ENCODE measurements at regions not wholly inside any gene's neighbourhood (a gene's known extent, or its start where the extent isn't known, plus 50 kb on each side); places are given as distances from the start of the nearest gene placed in this dataset.

GRCh38 chr13:88863116-88863515 lies 1191.9 kb downstream of the SLITRK5 start:
- H3K27ac Mint-ChIP-seq: no peak overlapping the region
- peaks cover 0 to 6% (median 2%) of the 10 kb centered on the region in 3 donors for H3K9me3 Mint-ChIP-seq
- no peaks in the 10 kb centered on the region for H3K36me3 Mint-ChIP-seq
- H3K4me1 Mint-ChIP-seq: no peaks in the 10 kb centered on the region
- no peak overlapping the region for H3K4me3 Mint-ChIP-seq
- no peaks in the 10 kb centered on the region for H3K27me3 Mint-ChIP-seq

GRCh38 chr13:88866195-88866594 lies 1195.0 kb downstream of the SLITRK5 start:
- no peak overlapping the region for H3K4me3 Mint-ChIP-seq
- H3K27me3 Mint-ChIP-seq: no peaks in the 10 kb centered on the region
- no peak overlapping the region for H3K27ac Mint-ChIP-seq
- H3K9me3 Mint-ChIP-seq: peaks cover 0 to 9% (median 4%) of the 10 kb centered on the region in 3 donors
- H3K4me1 Mint-ChIP-seq: no peaks in the 10 kb centered on the region
- no peaks in the 10 kb centered on the region for H3K36me3 Mint-ChIP-seq

GRCh38 chr13:88883741-88884140 lies 1212.6 kb downstream of the SLITRK5 start:
- Mint-ChIP-seq H3K9me3 (peaks cover 0 to 24% (median 4%) of the 10 kb centered on the region in 3 donors), H3K27ac (no peak overlapping the region)

DNA sequence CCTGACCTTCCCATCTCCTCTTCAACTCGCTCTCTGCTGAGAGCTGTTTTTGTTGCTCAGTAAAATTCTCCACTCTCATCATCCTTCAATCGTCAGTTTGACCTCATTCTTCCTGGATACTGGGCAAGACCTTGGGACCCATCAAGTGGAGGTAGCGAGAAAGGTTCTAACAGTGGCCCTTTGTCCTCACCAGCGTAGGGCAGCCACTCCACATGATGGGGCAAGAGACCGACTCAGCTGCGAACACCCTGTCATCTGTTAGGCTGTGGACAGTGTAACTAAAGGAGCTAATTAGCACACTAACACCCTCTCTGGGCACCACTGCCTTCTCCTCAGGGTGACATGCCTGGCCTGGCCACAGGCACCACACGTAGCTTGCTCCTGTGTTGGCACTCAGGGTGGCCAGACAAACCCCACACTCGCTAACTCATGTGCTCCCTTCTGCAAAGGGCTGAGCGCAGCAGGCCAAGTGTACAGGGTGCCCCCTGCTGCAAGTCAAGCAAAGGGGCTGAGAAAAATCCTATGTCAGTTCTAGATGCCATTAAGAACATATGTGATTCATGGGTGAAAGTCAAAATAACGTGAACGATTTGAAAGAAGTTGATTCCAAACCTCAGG lies 1216.0 kb downstream of the SLITRK5 start:
- no peak overlapping the region for H3K27ac Mint-ChIP-seq
- H3K4me3 Mint-ChIP-seq: no peak overlapping the region
- peaks cover 0 to 7% (median 2%) of the 10 kb centered on the region in 3 donors for H3K9me3 Mint-ChIP-seq
- no peaks in the 10 kb centered on the region for H3K27me3 Mint-ChIP-seq
- no peaks in the 10 kb centered on the region for H3K36me3 Mint-ChIP-seq
- H3K4me1 Mint-ChIP-seq: peaks cover 0 to 1% (median 1%) of the 10 kb centered on the region in 3 donors

More at GRCh38 chr13:88883741-88884140, 1212.6 kb downstream of the SLITRK5 start:
- no peaks in the 10 kb centered on the region for H3K36me3 Mint-ChIP-seq
- no peaks in the 10 kb centered on the region for H3K4me1 Mint-ChIP-seq
- H3K27me3 Mint-ChIP-seq: no peaks in the 10 kb centered on the region
- no peak overlapping the region for H3K4me3 Mint-ChIP-seq

DNA sequence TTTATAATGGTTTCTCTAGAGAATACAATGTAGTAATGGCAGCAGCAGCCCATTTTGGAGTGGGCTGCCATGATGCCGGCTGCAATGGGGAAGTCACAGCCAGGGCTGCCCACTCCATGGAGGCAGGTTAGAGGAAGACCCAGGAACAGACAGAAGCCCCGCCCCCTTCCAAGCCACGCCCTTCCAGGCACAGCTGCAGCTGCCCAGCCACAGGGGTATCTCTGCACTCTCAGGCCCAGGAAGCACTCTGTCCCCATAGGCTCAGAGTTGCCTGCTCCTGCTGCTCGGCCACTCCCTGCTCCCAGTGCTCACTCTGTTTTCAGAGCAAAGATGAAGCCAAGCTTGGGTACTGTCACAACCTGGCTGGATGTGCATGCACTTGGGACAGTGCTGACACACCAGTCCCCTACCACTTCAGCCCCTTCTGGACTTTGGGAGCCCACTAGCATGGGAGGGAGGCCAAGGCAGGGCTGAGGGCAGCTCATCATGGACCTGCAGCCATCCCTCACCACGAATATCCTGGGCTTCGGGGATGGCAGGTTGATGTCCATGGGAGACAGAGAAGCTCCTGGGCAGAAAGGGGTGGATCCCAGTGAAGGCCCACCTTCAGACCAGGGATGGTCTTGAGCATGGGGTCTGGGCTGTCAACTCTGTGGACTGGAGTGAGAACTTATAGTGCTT lies 1224.2 kb downstream of the SLITRK5 start:
- Mint-ChIP-seq H3K9me3 (peaks cover 2 to 9% (median 6%) of the 10 kb centered on the region in 3 donors), H3K27me3 (no peaks in the 10 kb centered on the region), H3K27ac (no peak overlapping the region), H3K4me1 (no peaks in the 10 kb centered on the region), H3K36me3 (no peaks in the 10 kb centered on the region), H3K4me3 (no peak overlapping the region)

- Mint-ChIP-seq H3K4me1 (no peaks in the 10 kb centered on the region), H3K27me3 (no peaks in the 10 kb centered on the region), H3K27ac (no peak overlapping the region)
Observed at GRCh38 chr13:88896466-88896865, 1225.3 kb downstream of the SLITRK5 start.

DNA sequence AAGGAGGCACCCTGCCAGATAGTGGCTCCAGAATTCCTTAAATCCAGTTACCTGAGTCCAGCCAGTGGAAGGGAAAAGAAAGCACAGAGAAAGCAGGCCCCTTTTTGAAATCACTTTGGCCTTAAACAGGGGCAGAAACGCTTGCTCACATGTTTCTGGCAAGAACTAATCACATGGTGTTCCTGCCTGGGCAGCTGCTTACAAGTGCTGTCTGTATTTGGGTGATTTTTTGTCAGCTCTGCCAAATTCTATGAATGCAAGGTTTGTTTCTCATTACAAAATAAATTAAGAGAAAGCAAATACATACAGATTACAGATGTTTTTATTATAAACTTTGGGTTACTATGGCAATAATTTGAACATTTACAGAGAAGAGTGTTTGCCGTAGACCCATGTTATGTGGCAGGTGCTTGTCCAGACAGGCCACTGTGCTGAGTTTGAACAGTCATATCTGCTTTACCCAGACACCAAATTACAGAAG lies 1237.8 kb downstream of the SLITRK5 start:
- H3K27ac Mint-ChIP-seq: no peak overlapping the region
- no peaks in the 10 kb centered on the region for H3K4me1 Mint-ChIP-seq
- no peak overlapping the region for H3K4me3 Mint-ChIP-seq
- no peaks in the 10 kb centered on the region for H3K27me3 Mint-ChIP-seq
- H3K36me3 Mint-ChIP-seq: no peaks in the 10 kb centered on the region
- H3K9me3 Mint-ChIP-seq: peaks cover 1 to 6% (median 3%) of the 10 kb centered on the region in 3 donors

More at GRCh38 chr13:88896466-88896865, 1225.3 kb downstream of the SLITRK5 start:
- H3K36me3 Mint-ChIP-seq: no peaks in the 10 kb centered on the region
- no peak overlapping the region for H3K4me3 Mint-ChIP-seq
- H3K9me3 Mint-ChIP-seq: peaks cover 5 to 11% (median 9%) of the 10 kb centered on the region in 3 donors

GRCh38 chr13:88919970-88920628 lies 1248.9 kb downstream of the SLITRK5 start:
- peaks cover 3 to 10% (median 4%) of the 10 kb centered on the region in 3 donors for H3K9me3 Mint-ChIP-seq
- H3K4me3 Mint-ChIP-seq: no peak overlapping the region
- no peak overlapping the region for H3K27ac Mint-ChIP-seq
- H3K4me1 Mint-ChIP-seq: peaks cover 0 to 3% (median 2%) of the 10 kb centered on the region in 3 donors
- no peaks in the 10 kb centered on the region for H3K27me3 Mint-ChIP-seq
- H3K36me3 Mint-ChIP-seq: no peaks in the 10 kb centered on the region

DNA sequence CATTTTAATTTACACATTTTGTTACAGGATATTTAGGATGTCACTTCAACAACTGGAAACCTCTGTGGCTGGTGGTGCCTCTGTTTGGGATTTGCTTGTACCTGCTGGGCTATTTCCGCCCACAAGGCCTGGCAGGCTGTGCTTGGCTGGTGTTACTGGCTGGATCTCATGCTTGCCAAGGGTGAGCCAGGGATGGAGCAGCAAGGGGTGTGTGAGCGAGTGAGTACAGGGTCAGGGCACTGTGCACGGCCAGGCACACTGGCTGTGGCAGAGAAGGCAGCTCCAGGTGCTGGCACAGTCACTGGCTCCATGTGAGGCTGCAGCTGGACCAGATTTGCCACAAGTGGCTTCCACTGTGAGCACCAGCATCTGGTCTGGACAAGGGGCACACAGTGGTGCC lies 1254.8 kb downstream of the SLITRK5 start:
- no peaks in the 10 kb centered on the region for H3K27me3 Mint-ChIP-seq
- no peaks in the 10 kb centered on the region for H3K36me3 Mint-ChIP-seq
- no peaks in the 10 kb centered on the region for H3K4me1 Mint-ChIP-seq
- H3K4me3 Mint-ChIP-seq: no peak overlapping the region
- no peak overlapping the region for H3K27ac Mint-ChIP-seq
- peaks cover 0 to 2% (median 0%) of the 10 kb centered on the region in 3 donors for H3K9me3 Mint-ChIP-seq

DNA sequence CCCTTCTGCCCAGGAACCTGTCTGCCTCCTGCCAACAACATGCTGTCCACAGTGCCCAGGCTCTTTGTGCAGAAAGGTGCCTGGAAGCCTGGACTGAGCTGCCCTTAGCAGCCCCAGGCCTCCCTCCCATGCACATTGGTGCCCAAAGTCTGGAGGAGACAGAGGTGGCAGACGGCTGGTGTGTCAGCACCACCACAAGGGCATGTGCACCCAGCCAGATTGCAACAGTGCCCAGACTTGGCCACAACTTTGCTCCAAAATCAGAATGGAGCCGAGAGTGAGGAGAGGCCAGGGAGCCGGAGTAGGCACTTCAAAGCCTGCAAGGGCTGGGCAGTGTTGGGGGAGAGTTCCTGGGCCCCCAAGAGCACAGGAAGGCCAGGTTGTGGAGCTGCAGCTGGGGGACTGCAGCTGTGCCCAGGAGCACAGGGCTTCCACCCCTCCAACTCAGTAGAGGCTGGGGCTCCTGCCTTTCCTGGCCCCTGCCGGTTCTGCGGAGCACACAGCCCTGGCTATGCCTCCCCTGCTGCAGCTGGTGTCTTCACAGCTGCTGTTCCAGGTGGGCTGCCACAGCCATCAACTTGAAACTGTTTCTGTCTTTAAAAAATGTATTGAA lies 1255.8 kb downstream of the SLITRK5 start:
- Mint-ChIP-seq H3K4me3 (no peak overlapping the region), H3K27me3 (no peaks in the 10 kb centered on the region), H3K36me3 (no peaks in the 10 kb centered on the region), H3K9me3 (peaks cover 0 to 2% (median 0%) of the 10 kb centered on the region in 3 donors), H3K4me1 (no peaks in the 10 kb centered on the region), H3K27ac (no peak overlapping the region)

GRCh38 chr13:88932950-88933349 lies 1261.8 kb downstream of the SLITRK5 start:
- no peak overlapping the region for H3K27ac Mint-ChIP-seq
- H3K9me3 Mint-ChIP-seq: no peaks in the 10 kb centered on the region
- H3K4me1 Mint-ChIP-seq: peaks cover 0 to 2% (median 0%) of the 10 kb centered on the region in 3 donors
- H3K36me3 Mint-ChIP-seq: no peaks in the 10 kb centered on the region
- H3K27me3 Mint-ChIP-seq: no peaks in the 10 kb centered on the region
- H3K4me3 Mint-ChIP-seq: no peak overlapping the region

- peaks cover 0 to 4% (median 2%) of the 10 kb centered on the region in 3 donors for H3K9me3 Mint-ChIP-seq
- H3K4me1 Mint-ChIP-seq: no peaks in the 10 kb centered on the region
- no peaks in the 10 kb centered on the region for H3K27me3 Mint-ChIP-seq
- no peak overlapping the region for H3K27ac Mint-ChIP-seq
- no peaks in the 10 kb centered on the region for H3K36me3 Mint-ChIP-seq
- no peak overlapping the region for H3K4me3 Mint-ChIP-seq
Observed at GRCh38 chr13:88937384-88937783, 1266.2 kb downstream of the SLITRK5 start.

DNA sequence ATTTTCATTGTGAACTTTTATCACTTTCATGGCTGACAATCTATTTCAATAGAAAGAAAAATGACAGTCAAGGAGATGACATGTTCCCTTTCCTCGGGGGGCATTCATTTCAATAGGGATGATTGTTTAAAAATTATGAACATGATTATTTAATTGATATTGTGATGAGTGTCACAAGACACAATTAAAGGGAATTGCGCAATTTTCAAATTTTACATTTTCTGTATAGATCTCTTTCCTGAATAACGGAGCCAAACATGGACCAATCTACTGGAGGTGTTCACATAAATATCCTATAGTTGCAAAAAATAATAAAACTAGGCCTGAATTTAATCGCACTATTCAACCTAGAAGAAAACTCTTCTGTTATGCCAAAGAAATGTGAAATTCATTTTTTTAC lies 1274.6 kb downstream of the SLITRK5 start:
- Mint-ChIP-seq H3K4me3 (no peak overlapping the region), H3K9me3 (peaks cover 2 to 11% (median 3%) of the 10 kb centered on the region in 3 donors), H3K27ac (no peak overlapping the region), H3K4me1 (no peaks in the 10 kb centered on the region), H3K36me3 (no peaks in the 10 kb centered on the region), H3K27me3 (no peaks in the 10 kb centered on the region)

DNA sequence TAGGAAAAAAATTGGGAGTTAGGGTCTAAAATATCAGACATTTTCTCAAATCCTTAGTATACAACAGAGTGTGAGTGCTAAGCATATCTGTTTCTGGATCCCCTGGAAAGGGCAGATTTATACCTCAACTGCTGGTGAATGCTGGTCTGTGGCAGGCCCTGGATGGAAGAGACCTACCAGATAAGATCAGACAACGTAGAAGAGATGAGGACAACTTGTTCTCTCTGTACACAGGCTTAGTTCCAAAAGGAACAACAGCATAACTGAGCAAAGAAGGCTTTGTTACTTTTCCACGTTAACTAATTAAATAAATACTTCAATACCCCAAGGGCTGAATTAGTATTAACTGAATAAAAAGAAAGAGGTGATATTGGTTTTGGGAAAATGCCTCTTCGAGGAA lies 1277.3 kb downstream of the SLITRK5 start:
- peaks cover 0 to 11% (median 3%) of the 10 kb centered on the region in 3 donors for H3K9me3 Mint-ChIP-seq

GRCh38 chr13:88958821-88959220 lies 1287.7 kb downstream of the SLITRK5 start:
- Mint-ChIP-seq H3K9me3 (peaks cover 3 to 9% (median 7%) of the 10 kb centered on the region in 3 donors), H3K36me3 (no peaks in the 10 kb centered on the region), H3K4me1 (peaks cover 0 to 2% (median 0%) of the 10 kb centered on the region in 3 donors), H3K27me3 (no peaks in the 10 kb centered on the region), H3K27ac (no peak overlapping the region), H3K4me3 (no peak overlapping the region)

More for the DNA sequence above, 1277.3 kb downstream of the SLITRK5 start:
- no peak overlapping the region for H3K27ac Mint-ChIP-seq
- H3K4me1 Mint-ChIP-seq: no peaks in the 10 kb centered on the region
- peaks cover 1% of the 10 kb centered on the region for H3K36me3 Mint-ChIP-seq
- H3K27me3 Mint-ChIP-seq: no peaks in the 10 kb centered on the region
- H3K4me3 Mint-ChIP-seq: no peak overlapping the region
